ENCODE measurements at regions not wholly inside any gene's neighbourhood (a gene's known extent, or its start where the extent isn't known, plus 50 kb on each side); places are given as distances from the start of the nearest gene placed in this dataset.

DNA sequence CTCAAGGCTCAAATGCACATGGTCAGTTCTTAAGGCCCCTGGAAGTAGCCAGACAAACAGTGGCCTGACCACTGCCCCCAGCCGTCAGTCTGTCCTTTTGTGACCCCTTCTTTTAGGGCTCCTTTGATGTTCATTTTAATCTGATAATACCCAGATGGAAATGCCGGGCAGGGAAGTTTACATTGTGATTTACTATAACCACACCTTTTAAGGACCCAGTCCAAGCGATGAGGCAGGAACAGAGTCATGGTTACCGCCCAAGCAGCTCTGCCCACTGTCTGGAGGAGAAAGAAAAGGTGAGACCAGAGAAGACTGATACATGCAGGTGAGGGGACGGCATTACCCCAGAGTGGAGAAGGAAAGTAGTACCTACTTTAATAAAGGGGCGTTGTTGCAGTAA lies 110.6 kb downstream of the PLEKHG1 start (continued):
- TF ChIP-seq, protein P1, sequence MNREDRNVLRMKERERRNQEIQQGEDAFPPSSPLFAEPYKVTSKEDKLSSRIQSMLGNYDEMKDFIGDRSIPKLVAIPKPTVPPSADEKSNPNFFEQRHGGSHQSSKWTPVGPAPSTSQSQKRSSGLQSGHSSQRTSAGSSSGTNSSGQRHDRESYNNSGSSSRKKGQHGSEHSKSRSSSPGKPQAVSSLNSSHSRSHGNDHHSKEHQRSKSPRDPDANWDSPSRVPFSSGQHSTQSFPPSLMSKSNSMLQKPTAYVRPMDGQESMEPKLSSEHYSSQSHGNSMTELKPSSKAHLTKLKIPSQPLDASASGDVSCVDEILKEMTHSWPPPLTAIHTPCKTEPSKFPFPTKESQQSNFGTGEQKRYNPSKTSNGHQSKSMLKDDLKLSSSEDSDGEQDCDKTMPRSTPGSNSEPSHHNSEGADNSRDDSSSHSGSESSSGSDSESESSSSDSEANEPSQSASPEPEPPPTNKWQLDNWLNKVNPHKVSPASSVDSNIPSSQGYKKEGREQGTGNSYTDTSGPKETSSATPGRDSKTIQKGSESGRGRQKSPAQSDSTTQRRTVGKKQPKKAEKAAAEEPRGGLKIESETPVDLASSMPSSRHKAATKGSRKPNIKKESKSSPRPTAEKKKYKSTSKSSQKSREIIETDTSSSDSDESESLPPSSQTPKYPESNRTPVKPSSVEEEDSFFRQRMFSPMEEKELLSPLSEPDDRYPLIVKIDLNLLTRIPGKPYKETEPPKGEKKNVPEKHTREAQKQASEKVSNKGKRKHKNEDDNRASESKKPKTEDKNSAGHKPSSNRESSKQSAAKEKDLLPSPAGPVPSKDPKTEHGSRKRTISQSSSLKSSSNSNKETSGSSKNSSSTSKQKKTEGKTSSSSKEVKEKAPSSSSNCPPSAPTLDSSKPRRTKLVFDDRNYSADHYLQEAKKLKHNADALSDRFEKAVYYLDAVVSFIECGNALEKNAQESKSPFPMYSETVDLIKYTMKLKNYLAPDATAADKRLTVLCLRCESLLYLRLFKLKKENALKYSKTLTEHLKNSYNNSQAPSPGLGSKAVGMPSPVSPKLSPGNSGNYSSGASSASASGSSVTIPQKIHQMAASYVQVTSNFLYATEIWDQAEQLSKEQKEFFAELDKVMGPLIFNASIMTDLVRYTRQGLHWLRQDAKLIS (CRISPR knock-in tag; IDR thresholded peaks at IDR 0.05; ENCODE audit: borderline replicate concordance) = no peak
- no peak for TF ChIP-seq ZNF121 (CRISPR knock-in tag; IDR thresholded peaks at IDR 0.05)

DNA sequence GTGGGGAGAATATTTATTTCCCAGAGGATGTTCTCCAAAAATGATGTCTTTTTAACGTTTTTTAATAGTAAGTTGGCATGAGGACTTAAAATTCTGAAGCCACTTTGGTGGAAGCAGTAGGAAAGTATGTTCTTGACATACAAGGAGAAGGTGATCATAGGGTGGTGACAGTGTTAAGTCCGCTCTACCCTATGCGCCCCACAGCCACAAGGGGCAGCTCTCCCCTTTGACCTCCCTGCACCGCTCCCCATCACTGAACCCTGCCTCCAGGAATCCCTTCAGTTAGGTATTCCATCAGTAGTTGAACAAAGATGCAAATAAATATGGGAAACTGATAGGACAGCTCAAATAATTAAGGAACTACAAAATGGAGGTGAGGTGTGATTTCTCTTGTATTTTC lies 111.4 kb downstream of the PLEKHG1 start:
- Mint-ChIP-seq H3K4me1 (peaks cover 10% of the 10 kb centered on the region), H3K9me3 (no peaks in the 10 kb centered on the region), H3K27me3 (ENCODE audit: low read depth) (no peaks in the 10 kb centered on the region), H3K27ac (no peak overlapping the region), H3K4me3 (no peak overlapping the region), H3K36me3 (no peaks in the 10 kb centered on the region)
- POLR2A ChIA-PET = no interaction called here
- CTCF ChIA-PET = no interaction called here
- DNase-seq (ENCODE audit: low spot score) (no peak), ATAC-seq (peak; percentile 55)
- no peak for TF ChIP-seq GTF2I (CRISPR knock-in tag; conservative IDR thresholded peaks at IDR 0.05)
- TF ChIP-seq, protein P1 (CRISPR knock-in tag; IDR thresholded peaks at IDR 0.05; ENCODE audit: borderline replicate concordance) = no peak
- TF ChIP-seq, protein P2, sequence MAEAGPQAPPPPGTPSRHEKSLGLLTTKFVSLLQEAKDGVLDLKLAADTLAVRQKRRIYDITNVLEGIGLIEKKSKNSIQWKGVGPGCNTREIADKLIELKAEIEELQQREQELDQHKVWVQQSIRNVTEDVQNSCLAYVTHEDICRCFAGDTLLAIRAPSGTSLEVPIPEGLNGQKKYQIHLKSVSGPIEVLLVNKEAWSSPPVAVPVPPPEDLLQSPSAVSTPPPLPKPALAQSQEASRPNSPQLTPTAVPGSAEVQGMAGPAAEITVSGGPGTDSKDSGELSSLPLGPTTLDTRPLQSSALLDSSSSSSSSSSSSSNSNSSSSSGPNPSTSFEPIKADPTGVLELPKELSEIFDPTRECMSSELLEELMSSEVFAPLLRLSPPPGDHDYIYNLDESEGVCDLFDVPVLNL (CRISPR knock-in tag; IDR thresholded peaks at IDR 0.05; ENCODE audit: borderline replicate concordance, low read depth) = no peak
- TF ChIP-seq PRRX2 (CRISPR knock-in tag; IDR thresholded peaks at IDR 0.05) = no peak
- no peak for TF ChIP-seq SMAD3 (CRISPR knock-in tag; IDR thresholded peaks at IDR 0.05; ENCODE audit: borderline replicate concordance)
- TF ChIP-seq, protein P3, sequence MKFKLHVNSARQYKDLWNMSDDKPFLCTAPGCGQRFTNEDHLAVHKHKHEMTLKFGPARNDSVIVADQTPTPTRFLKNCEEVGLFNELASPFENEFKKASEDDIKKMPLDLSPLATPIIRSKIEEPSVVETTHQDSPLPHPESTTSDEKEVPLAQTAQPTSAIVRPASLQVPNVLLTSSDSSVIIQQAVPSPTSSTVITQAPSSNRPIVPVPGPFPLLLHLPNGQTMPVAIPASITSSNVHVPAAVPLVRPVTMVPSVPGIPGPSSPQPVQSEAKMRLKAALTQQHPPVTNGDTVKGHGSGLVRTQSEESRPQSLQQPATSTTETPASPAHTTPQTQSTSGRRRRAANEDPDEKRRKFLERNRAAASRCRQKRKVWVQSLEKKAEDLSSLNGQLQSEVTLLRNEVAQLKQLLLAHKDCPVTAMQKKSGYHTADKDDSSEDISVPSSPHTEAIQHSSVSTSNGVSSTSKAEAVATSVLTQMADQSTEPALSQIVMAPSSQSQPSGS (CRISPR knock-in tag; IDR thresholded peaks at IDR 0.05; ENCODE audit: borderline replicate concordance, low read depth) = no peak
- no peak for TF ChIP-seq ZNF396 (CRISPR knock-in tag; IDR thresholded peaks at IDR 0.05; ENCODE audit: borderline replicate concordance)
- TF ChIP-seq RORB (CRISPR knock-in tag; IDR thresholded peaks at IDR 0.05) = no peak
- no peak for TF ChIP-seq TP53 (CRISPR knock-in tag; IDR thresholded peaks at IDR 0.05)

DNA sequence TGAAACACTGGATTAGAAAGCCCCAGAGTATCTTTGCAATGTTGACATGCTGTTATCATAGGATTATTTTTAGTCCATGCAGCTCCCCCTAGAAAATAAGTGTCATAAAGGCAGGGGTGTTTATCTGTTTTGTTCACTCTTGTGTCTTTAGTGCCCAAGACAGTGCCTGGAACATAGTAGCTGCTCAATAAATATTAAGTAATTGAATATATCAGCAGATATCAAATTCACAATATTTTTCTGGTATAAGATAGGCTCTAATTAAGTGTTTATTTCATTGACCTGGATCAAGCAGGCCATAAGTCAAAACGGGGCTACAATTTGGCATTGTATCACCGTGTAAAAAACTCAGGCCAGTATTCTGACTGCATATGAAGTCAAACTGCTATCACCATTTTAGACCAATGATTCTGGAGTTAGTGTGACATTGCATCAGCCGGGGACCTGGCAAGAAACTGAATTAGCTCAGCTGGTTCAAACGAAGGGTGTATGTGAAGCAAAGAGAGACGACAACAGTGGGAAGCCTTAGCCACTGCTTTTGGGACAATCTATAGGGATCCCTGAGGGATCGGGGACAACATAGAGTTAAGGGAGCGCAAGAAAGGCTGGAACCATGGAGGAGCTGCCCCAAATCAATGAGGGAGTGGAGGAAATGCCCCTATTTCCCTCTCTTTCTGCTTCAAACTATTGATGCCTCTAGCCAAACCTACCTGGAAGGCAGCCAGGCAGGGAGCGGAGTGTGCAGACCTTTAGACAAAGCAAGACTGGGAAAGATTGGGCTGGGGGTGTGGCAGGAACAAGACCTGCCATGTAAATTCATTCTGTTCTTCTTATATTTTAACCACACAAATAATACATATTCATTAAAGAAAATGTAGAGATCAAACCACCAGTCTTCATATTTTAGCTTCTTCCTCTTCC lies 112.2 kb downstream of the PLEKHG1 start:
- Mint-ChIP-seq H3K4me3 (no peak overlapping the region), H3K27me3 (ENCODE audit: low read depth) (no peaks in the 10 kb centered on the region), H3K4me1 (peaks cover 10% of the 10 kb centered on the region), H3K36me3 (no peaks in the 10 kb centered on the region), H3K9me3 (no peaks in the 10 kb centered on the region), H3K27ac (no peak overlapping the region)
- DNase-seq (ENCODE audit: low spot score) (no peak), ATAC-seq (no peak)
- TF ChIP-seq JUN (CRISPR knock-in tag; IDR thresholded peaks at IDR 0.05) (no peak), NR2C2 (CRISPR knock-in tag; IDR thresholded peaks at IDR 0.05) (no peak), TP53 (CRISPR knock-in tag; IDR thresholded peaks at IDR 0.05) (no peak), CBFB (CRISPR knock-in tag; IDR thresholded peaks at IDR 0.05; ENCODE audit: low read depth) (no peak)
- POLR2A ChIA-PET = no interaction called here
- CTCF ChIA-PET = interaction anchor here (1.4 kb wide), 1 partner anchor 26 kb away, joined by 4 read pairs; no protein-coding TSS in a partner anchor
